ENCODE measurements at regions not wholly inside any gene's neighbourhood (a gene's known extent, or its start where the extent isn't known, plus 50 kb on each side); places are given as distances from the start of the nearest gene placed in this dataset.

- no peak for TF ChIP-seq CTCF (IDR thresholded peaks at IDR 0.05; ENCODE audit: insufficient read depth, low read length)
- no peak for TF ChIP-seq POLR2AphosphoS5 (IDR thresholded peaks at IDR 0.05; ENCODE audit: low read depth)
- no peak for TF ChIP-seq GABPA (IDR thresholded peaks at IDR 0.05; ENCODE audit: low read depth)
- TF ChIP-seq REST (IDR thresholded peaks at IDR 0.05; ENCODE audit: insufficient replicate concordance, low read depth), result no peak
These were observed 562.6 kb downstream of the NR2F1-AS1 start for GRCh38 chr5:93018461-93018860.

Data from HL-60 (cell line).